ENCODE measurements at regions not wholly inside any gene's neighbourhood (a gene's known extent, or its start where the extent isn't known, plus 50 kb on each side); places are given as distances from the start of the nearest gene placed in this dataset.

GRCh38 chr13:89786531-89786930 lies 1561.0 kb upstream of the MIR17HG start:
- TF ChIP-seq, protein P1, sequence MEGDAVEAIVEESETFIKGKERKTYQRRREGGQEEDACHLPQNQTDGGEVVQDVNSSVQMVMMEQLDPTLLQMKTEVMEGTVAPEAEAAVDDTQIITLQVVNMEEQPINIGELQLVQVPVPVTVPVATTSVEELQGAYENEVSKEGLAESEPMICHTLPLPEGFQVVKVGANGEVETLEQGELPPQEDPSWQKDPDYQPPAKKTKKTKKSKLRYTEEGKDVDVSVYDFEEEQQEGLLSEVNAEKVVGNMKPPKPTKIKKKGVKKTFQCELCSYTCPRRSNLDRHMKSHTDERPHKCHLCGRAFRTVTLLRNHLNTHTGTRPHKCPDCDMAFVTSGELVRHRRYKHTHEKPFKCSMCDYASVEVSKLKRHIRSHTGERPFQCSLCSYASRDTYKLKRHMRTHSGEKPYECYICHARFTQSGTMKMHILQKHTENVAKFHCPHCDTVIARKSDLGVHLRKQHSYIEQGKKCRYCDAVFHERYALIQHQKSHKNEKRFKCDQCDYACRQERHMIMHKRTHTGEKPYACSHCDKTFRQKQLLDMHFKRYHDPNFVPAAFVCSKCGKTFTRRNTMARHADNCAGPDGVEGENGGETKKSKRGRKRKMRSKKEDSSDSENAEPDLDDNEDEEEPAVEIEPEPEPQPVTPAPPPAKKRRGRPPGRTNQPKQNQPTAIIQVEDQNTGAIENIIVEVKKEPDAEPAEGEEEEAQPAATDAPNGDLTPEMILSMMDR (IDR thresholded peaks at IDR 0.05): no peak
- no peak for TF ChIP-seq EZH2phosphoT487 (IDR thresholded peaks at IDR 0.05)

All from neural progenitor cell (in vitro differentiated cells).